Activated naive CD4-positive, alpha-beta T cell treated with anti-CD3 and anti-CD28 coated beads, Interleukin-2, amount 50 U/mL, for 24 hours (primary cell): ENCODE measurements at regions not wholly inside any gene's neighbourhood (a gene's known extent, or its start where the extent isn't known, plus 50 kb on each side); places are given as distances from the start of the nearest gene placed in this dataset.
"Not testable (repeated sequence)": the region's sequence is repeated elsewhere in the genome, so short reads cannot be mapped to it uniquely, and the experiment has no call there.

Experiments
- H3K27ac Mint-ChIP-seq: one replicate; pipeline ENCODE4 v1.8.0; 2021; ENCODE audit warnings: mild to moderate bottlenecking, mixed read lengths
- H3K27me3 Mint-ChIP-seq: one replicate; pipeline ENCODE4 v1.8.0; 2021; ENCODE audit warnings: mixed read lengths
- H3K36me3 Mint-ChIP-seq: one replicate; pipeline ENCODE4 v1.8.0; 2021; ENCODE audit warnings: mixed read lengths
- H3K4me1 Mint-ChIP-seq: one replicate; pipeline ENCODE4 v1.8.0; 2021; ENCODE audit warnings: mixed read lengths
- H3K4me3 Mint-ChIP-seq: one replicate; pipeline ENCODE4 v1.8.0; 2021; ENCODE audit warnings: mild to moderate bottlenecking, mixed read lengths
- H3K9me3 Mint-ChIP-seq: one replicate; pipeline ENCODE4 v1.8.0; 2021; ENCODE audit warnings: mixed read lengths

DNA sequence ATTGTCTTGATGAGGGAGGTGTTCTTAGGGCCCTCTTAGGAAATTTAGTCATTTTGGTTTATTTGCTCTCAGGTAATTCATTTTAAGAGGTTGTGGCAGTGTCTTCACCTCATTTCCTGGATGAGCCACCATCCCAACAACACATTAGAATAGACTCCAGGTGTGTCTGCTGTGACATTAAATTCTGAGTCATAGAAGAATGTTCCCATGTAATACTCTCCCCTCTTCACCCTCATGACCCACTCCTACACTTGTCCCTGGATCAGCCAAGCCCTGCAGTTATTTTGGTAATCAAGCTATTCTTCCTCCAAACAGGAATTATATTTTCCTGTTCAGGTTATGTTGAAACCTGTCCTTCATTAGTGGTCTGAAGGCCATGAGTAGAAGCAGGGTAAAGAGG lies 944.1 kb downstream of the SORCS3 start:
- no peaks in the 10 kb centered on the region for H3K27me3 Mint-ChIP-seq
- no peak overlapping the region for H3K27ac Mint-ChIP-seq
- H3K36me3 Mint-ChIP-seq: no peaks in the 10 kb centered on the region
- no peaks in the 10 kb centered on the region for H3K4me1 Mint-ChIP-seq
- no peaks in the 10 kb centered on the region for H3K9me3 Mint-ChIP-seq
- H3K4me3 Mint-ChIP-seq: no peak overlapping the region

DNA sequence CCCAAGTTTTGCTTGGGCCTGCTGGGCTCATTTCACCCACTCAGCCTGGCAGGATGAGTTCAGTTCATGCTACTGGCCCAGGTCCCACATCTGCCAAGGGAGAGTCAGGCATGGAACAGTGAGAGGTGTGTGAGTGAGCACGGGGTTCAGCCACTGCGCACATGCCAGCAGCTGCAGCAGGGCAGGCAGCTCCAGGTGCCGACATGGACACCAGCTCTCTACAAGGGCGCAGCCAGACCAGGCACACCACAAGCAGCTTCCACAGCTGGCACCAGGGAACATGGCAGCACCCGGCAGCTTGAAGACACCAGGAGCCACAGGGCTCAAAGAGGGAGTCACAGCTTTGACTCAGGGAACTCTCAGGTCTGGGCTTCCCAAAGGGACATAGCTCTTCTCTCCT lies 938.0 kb downstream of the SORCS3 start:
- Mint-ChIP-seq H3K27me3 (no peaks in the 10 kb centered on the region), H3K9me3 (no peaks in the 10 kb centered on the region), H3K27ac (no peak overlapping the region), H3K4me3 (no peak overlapping the region), H3K4me1 (no peaks in the 10 kb centered on the region), H3K36me3 (no peaks in the 10 kb centered on the region)

DNA sequence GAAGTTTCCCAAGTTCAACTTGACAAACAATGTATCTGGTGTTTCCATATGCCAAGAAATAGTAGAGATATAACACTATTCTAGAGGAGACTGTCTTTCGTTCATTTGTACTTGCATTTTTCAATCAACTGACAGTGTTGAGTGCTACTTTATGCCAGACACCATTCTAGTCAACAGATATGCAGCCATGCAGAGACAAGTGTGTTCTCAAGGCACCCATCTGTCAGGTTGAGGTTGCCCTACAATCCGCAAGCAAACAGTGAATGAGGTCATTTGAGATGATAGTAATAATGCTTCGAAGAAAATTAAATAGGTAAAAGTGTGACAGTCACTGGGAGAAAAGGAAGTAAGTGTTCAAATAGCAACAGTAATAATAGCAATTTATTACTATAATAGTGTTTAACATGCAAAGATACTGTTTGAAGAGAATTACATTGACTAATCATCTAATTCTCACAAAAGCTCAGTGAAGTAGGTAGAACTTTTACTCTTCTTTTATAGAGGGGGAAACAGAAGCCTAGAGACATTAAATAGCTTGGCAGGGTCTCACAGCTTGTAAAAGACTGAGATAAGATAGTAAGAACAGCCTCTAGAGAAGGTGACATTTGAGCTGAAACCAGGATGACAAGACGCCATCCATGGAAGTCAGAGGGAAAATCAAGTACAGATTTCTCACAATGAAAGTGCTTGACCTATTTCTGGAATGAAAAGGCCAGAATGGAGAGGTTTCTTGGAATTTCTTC lies 936.9 kb downstream of the SORCS3 start:
- no peaks in the 10 kb centered on the region for H3K27me3 Mint-ChIP-seq
- peaks cover 1% of the 10 kb centered on the region for H3K36me3 Mint-ChIP-seq
- H3K4me1 Mint-ChIP-seq: no peaks in the 10 kb centered on the region
- no peak overlapping the region for H3K27ac Mint-ChIP-seq
- H3K4me3 Mint-ChIP-seq: no peak overlapping the region
- H3K9me3 Mint-ChIP-seq: no peaks in the 10 kb centered on the region

DNA sequence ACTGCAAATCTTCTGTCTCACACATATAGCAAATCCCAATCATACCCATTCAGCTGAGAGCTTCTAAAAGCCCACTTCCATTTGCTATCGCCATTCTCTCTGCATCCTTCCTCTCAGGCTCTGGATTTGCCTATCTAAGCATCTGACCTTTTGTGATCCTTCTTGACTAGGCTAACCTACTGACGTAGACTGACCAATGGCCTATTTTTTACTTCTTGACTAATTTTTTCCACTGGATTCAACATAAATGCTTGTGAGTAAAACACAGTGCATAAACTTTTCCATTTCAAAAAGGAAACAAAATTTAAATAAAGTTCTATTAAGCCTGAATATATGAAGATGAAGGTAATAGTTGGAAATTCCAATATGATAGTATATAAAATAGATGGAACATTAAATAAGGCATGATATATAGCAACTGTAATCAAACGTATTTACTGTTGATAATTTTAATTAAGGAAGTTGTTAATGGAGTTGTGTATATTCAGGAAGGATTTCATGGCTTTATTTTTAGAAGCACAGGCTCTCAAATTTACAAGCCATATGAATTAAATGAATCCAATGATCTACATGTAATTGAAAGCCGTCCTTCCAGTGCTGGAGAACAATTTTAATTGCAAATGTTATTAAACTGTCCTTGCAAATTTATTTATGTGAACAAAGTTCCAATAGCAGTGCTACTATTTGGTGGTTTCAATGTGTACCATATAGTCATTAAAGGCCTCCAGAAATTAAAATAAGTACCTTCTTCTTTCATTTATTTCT lies 918.4 kb downstream of the SORCS3 start:
- H3K36me3 Mint-ChIP-seq: no peaks in the 10 kb centered on the region
- H3K27ac Mint-ChIP-seq: no peak overlapping the region
- no peaks in the 10 kb centered on the region for H3K27me3 Mint-ChIP-seq

DNA sequence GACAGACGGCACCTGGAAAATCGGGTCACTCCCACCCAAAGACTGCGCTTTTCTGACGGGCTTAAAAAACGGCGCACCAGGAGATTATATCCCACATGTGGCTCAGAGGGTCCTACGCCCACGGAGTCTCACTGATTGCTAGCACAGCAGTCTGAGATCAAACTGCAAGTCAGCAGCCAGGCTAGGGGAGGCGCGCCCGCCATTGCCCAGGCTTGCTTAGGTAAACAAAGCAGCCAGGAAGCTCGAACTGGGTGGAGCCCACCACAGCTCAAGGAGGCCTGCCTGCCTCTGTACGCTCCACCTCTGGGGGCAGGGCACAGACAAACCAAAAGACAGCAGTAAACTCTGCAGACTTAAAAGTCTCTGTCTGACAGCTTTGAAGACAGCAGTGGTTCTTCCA lies 909.4 kb downstream of the SORCS3 start:
- not testable (repeated sequence) for H3K4me1 Mint-ChIP-seq, H3K4me3 Mint-ChIP-seq, H3K27me3 Mint-ChIP-seq, H3K9me3 Mint-ChIP-seq, H3K27ac Mint-ChIP-seq, H3K36me3 Mint-ChIP-seq

More for the DNA sequence above, 918.4 kb downstream of the SORCS3 start:
- Mint-ChIP-seq H3K9me3 (no peaks in the 10 kb centered on the region), H3K4me1 (no peaks in the 10 kb centered on the region), H3K4me3 (no peak overlapping the region)

DNA sequence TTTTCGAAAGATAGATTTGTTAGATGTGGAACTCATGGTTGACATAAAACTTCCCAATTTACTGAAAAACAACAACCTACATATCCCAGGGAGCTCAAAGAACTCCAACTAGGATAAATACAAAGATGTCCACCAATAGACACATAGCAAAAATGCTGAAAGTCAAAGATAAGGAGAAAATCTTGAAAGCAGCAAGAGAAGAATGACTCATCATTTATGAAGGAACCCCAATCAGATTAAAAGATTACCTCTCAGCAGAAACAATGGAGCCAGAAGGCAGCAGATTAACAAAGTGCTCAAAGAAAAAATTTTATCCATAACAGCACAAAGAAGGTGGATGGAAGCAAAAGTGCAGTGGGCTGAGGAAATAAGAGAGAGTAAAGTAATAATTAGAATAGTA lies 908.6 kb downstream of the SORCS3 start:
- Mint-ChIP-seq H3K36me3 (no peaks in the 10 kb centered on the region), H3K4me3 (no peak overlapping the region), H3K27ac (no peak overlapping the region), H3K4me1 (no peaks in the 10 kb centered on the region), H3K9me3 (no peaks in the 10 kb centered on the region), H3K27me3 (peaks cover 3% of the 10 kb centered on the region)

DNA sequence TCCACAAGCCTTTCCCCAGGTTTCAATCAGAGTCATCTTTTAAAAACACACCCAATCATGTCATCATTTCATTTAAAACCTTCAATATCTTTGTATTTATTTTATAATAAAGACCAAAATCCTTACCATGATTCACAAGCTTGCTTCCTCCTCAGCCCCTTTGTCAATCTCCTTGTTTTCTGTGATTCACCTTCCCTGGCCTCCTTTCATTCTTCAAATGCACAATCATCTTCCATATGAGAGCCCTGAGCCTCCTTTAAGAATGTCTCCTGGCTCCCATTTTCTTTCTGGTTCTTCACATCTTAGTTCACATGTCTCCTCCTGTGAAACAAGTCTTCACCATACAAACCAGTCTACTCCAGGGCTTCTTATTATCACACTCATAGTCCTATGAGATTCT lies 904.0 kb downstream of the SORCS3 start:
- H3K36me3 Mint-ChIP-seq: no peaks in the 10 kb centered on the region
- no peak overlapping the region for H3K4me3 Mint-ChIP-seq

DNA sequence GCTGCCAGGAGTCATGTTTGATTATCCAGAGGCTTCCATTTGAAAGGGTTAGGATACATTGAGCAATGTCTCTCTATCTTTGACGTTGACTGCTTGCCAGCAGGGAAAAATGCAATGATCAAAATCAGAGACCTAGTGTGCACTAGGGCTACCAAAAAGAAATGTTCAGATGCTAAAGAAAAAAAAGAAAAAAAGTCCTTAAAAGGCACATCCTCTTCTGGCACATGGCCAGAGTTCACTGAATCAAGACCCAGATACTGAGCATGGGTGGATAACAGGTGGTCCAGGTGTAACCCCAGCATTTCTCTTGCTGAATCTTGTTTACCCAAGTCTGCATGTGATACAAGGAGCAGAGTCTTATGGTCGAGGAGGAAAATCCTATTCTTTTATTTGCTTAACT lies 899.3 kb downstream of the SORCS3 start:
- Mint-ChIP-seq H3K27me3 (peaks cover 2% of the 10 kb centered on the region), H3K27ac (no peak overlapping the region), H3K4me1 (no peaks in the 10 kb centered on the region), H3K9me3 (no peaks in the 10 kb centered on the region), H3K36me3 (no peaks in the 10 kb centered on the region), H3K4me3 (no peak overlapping the region)

More for the DNA sequence above, 904.0 kb downstream of the SORCS3 start:
- Mint-ChIP-seq H3K9me3 (no peaks in the 10 kb centered on the region), H3K27ac (no peak overlapping the region), H3K27me3 (peaks cover 3% of the 10 kb centered on the region), H3K4me1 (no peaks in the 10 kb centered on the region)

DNA sequence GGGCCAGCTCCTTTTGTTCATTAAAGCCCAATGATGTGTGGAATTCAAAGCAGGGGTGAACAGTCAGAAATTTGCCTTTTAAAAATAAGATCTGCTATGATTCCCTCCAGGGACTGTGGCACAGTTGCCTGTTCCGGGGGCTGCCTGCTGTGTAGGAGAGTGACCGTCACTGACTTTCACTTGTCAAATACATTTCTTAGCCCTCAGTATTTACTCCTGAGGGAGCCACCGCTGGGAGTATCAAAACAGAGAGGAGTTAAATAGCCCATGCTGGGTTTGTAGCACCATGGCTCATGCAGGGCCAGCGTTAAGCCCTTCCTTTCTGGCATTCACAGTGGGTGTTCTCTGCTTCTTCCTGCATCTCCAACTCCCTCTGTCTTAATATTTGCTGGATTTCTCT lies 897.8 kb downstream of the SORCS3 start:
- Mint-ChIP-seq H3K36me3 (no peaks in the 10 kb centered on the region), H3K9me3 (peaks cover 4% of the 10 kb centered on the region)

DNA sequence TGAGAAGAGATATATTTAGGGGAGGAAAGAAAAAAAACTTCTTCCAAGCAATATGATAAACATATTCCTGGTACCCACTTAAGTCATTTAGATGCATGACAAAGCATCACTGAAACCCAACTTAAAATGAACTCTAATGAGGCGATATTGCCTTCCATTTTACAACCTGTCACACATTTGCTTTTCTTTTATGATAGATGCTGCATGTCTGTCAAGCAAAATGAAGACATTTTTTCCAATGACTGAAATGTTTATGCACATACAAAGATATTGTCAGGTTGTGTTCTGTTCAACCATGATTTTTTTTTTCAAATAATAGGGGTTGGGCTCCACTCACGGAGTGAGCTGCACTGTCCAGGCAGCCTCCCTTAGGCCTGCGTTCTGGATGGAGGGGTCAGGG lies 894.4 kb downstream of the SORCS3 start:
- H3K27ac Mint-ChIP-seq: no peak overlapping the region
- peaks cover 2% of the 10 kb centered on the region for H3K27me3 Mint-ChIP-seq
- H3K4me3 Mint-ChIP-seq: no peak overlapping the region
- no peaks in the 10 kb centered on the region for H3K4me1 Mint-ChIP-seq
- H3K9me3 Mint-ChIP-seq: peaks cover 12% of the 10 kb centered on the region
- no peaks in the 10 kb centered on the region for H3K36me3 Mint-ChIP-seq

More for the DNA sequence above, 897.8 kb downstream of the SORCS3 start:
- Mint-ChIP-seq H3K4me3 (no peak overlapping the region), H3K27me3 (peaks cover 2% of the 10 kb centered on the region), H3K27ac (no peak overlapping the region), H3K4me1 (no peaks in the 10 kb centered on the region)

DNA sequence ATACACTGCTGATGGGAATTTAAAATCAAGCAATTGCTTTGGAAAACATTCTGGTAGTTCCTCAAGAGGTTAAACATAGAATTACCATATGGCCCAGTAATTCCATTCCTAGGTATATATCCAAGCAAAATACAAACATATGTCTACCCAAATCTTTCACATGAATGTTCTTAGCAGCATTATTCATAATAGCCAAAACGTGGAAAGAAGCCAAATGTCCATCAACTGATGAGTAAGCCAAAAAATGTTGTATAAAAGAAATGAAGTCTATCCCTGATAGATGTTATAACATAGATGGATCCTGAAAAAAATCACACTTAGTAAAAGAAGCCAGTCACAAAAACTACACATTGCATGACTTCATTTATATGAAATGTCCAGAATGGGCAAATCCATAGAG lies 893.0 kb downstream of the SORCS3 start:
- no peaks in the 10 kb centered on the region for H3K36me3 Mint-ChIP-seq
- no peaks in the 10 kb centered on the region for H3K4me1 Mint-ChIP-seq
- H3K27me3 Mint-ChIP-seq: no peaks in the 10 kb centered on the region
- H3K9me3 Mint-ChIP-seq: peaks cover 12% of the 10 kb centered on the region
- H3K27ac Mint-ChIP-seq: no peak overlapping the region
- H3K4me3 Mint-ChIP-seq: no peak overlapping the region

DNA sequence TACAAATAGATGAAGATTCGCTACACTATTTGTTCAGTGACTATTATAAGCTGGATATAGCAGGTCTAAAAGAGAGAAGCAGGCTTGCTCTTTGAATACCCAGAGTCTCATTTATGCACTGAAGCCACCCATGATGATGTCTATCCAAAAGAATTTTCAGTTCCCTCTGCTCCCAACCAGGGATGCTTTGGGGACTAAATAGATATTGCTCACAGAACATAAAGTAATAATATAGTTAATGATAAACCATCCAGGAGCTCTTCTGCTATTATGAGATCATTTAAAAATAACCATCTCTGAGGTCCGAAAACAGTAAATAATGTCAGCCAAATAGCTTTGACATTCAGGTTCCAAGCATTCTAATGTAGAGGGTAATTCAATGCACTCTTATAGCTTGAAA lies 875.4 kb downstream of the SORCS3 start:
- Mint-ChIP-seq H3K27me3 (peaks cover 5% of the 10 kb centered on the region), H3K27ac (no peak overlapping the region), H3K4me1 (no peaks in the 10 kb centered on the region), H3K36me3 (no peaks in the 10 kb centered on the region), H3K9me3 (no peaks in the 10 kb centered on the region), H3K4me3 (no peak overlapping the region)

DNA sequence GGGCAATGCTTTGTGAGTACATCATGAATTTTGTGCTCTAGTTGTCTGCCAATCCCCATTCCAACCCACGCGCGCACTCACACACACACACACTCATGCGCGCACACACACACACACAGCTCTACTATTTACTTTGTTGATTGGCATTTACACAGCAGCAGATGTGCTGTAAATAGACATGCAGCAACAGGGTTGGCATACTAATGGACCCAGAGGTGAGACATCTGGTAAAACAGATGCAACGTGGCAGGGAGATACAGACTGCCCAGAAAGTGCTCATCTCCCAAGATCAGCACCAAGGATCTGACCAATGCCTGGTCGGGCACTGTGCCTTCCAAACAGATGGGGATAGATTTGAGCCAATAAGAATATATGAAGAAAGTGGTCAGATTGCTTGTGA lies 873.0 kb downstream of the SORCS3 start:
- no peaks in the 10 kb centered on the region for H3K36me3 Mint-ChIP-seq
- H3K9me3 Mint-ChIP-seq: no peaks in the 10 kb centered on the region
- H3K4me3 Mint-ChIP-seq: no peak overlapping the region
- no peak overlapping the region for H3K27ac Mint-ChIP-seq
- no peaks in the 10 kb centered on the region for H3K4me1 Mint-ChIP-seq
- H3K27me3 Mint-ChIP-seq: peaks cover 6% of the 10 kb centered on the region

DNA sequence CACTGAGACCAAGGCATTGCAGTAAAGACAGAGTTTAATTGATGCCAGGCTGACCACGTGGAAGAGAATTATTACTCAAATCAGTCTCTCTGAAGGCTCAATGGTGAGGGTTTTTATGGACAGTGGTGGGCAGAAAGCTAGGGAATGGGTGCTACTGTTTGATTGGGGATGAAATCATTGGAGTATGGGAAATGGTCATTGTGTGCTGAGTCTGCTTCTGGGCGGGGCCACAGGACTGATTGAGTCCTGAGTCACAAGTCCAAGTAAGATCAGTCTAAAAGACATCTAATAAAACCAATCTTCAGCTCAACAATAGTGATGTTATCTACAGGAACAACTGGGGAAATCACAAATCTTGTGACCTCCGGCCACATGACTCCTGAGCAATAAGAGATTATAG lies 868.4 kb downstream of the SORCS3 start:
- H3K9me3 Mint-ChIP-seq: no peaks in the 10 kb centered on the region
- no peak overlapping the region for H3K27ac Mint-ChIP-seq
- no peak overlapping the region for H3K4me3 Mint-ChIP-seq
- H3K27me3 Mint-ChIP-seq: peaks cover 6% of the 10 kb centered on the region
- H3K4me1 Mint-ChIP-seq: no peaks in the 10 kb centered on the region
- H3K36me3 Mint-ChIP-seq: no peaks in the 10 kb centered on the region

DNA sequence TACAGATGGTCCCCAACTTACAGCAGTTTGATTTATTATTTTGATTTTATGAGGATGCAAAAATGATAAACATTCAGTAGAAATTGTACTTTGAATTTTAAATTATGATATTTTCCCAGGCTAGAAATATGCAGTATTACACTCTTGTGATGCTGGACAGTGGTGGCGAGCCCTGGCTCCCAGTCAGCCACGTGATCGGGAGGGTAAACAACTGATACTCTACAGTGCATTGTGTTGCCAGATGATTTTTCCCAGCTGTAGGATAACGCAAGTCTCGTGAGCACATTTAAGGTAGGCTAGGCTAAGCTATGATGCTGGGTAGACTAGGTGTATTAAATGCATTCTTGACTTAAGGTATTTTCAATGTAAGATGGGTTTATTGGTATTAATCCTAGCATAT lies 865.2 kb downstream of the SORCS3 start:
- Mint-ChIP-seq H3K4me3 (no peak overlapping the region), H3K27ac (no peak overlapping the region), H3K36me3 (no peaks in the 10 kb centered on the region), H3K27me3 (peaks cover 1% of the 10 kb centered on the region), H3K4me1 (no peaks in the 10 kb centered on the region), H3K9me3 (no peaks in the 10 kb centered on the region)

DNA sequence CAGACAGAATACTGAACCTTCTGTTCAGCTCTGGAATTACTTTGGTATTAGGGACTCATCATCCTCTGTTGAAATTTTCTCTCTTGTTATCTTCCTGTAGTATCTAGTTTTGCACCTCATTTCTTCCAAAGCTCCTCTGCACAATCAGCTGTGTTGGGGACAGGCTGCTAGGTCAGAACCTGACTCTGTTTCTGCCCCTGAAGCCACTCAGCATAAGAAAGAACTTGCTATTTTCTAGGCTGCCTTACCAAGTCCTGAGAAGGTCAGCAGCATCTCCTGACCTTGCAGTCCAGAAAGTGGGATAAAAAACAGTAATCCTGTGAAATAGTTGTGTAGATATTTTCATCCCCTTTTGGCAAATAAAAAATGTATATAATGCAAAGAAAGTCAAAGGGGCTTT lies 862.6 kb downstream of the SORCS3 start:
- Mint-ChIP-seq H3K27ac (no peak overlapping the region), H3K36me3 (no peaks in the 10 kb centered on the region), H3K27me3 (peaks cover 1% of the 10 kb centered on the region), H3K4me3 (no peak overlapping the region), H3K4me1 (no peaks in the 10 kb centered on the region), H3K9me3 (no peaks in the 10 kb centered on the region)
